ENCODE measurements at regions not wholly inside any gene's neighbourhood (a gene's known extent, or its start where the extent isn't known, plus 50 kb on each side); places are given as distances from the start of the nearest gene placed in this dataset.

DNA sequence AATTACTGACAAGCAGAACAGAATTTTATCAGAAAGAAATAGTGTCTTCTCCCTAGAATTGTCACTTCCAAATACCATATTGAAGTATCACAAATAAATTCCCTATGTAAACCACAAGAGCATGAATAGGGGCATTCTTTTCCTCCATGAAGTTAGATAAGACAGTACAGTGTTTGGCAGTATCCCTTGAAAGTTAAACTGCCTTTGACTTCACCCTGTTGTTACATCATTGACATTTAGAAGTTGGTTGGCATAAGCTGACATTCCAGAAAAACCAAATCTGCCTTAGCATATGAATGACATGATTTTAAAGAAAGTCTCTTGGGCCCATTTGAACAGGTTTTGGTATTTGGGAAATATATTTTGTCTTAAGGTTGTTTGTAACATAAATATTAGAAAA is 50.2 kb upstream of the OSR1 start:
- no peak for DNase-seq
